Calu3 (cell line): ENCODE measurements at regions not wholly inside any gene's neighbourhood (a gene's known extent, or its start where the extent isn't known, plus 50 kb on each side); places are given as distances from the start of the nearest gene placed in this dataset.

Experiments
- BruUV-seq: library from RNA; stranded (reverse); fragments of 400-500 nt; replicated peaks from 2 replicates; lab custom pipeline; 2021; lab: Mats Ljungman, UMichigan
- CTCF ChIA-PET: fragments of 300-600 bp; sonication (Branson Sonifier 250); formaldehyde crosslinking; loops from one replicate; lab custom pipeline; 2022; ENCODE audit warnings: antibody characterized with exemption; lab: Charles Lee
- DNase-seq: peaks from one replicate; pipeline ENCODE4 v3.0.0; 2022
- H3K27ac Mint-ChIP-seq: one replicate; pipeline ENCODE4 v1.8.0; 2022; ENCODE audit warnings: mixed read lengths; ENCODE audit not compliant: unreplicated experiment
- H3K27me3 Mint-ChIP-seq: one replicate; pipeline ENCODE4 v1.8.0; 2022; ENCODE audit warnings: mixed read lengths; ENCODE audit not compliant: unreplicated experiment
- H3K36me3 Mint-ChIP-seq: one replicate; pipeline ENCODE4 v1.8.0; 2022; ENCODE audit warnings: mild to moderate bottlenecking, moderate library complexity, mixed read lengths; ENCODE audit not compliant: insufficient read depth, unreplicated experiment
- H3K4me1 Mint-ChIP-seq: one replicate; pipeline ENCODE4 v1.8.0; 2022; ENCODE audit warnings: mild to moderate bottlenecking, low read depth, mixed read lengths; ENCODE audit not compliant: unreplicated experiment
- H3K4me3 Mint-ChIP-seq: one replicate; pipeline ENCODE4 v1.8.0; 2022; ENCODE audit warnings: mild to moderate bottlenecking, low read depth, moderate library complexity, mixed read lengths; ENCODE audit not compliant: unreplicated experiment
- H3K9me3 Mint-ChIP-seq: one replicate; pipeline ENCODE4 v1.8.0; 2022; ENCODE audit warnings: low read depth, mixed read lengths; ENCODE audit not compliant: unreplicated experiment
- CTCF ChIP-seq: fragments of 200-600 bp; IDR thresholded peaks from one replicate; pipeline ENCODE4 v1.8.0; 2022; ENCODE audit warnings: antibody characterized with exemption; ENCODE audit not compliant: unreplicated experiment
- intact Hi-C: fragments of 100-400 bp; cut with micrococcal nuclease; formaldehyde crosslinking; loops from one replicate; pipeline ENCODE4 v1.10.0; 2022; ENCODE audit not compliant: unreplicated experiment

- Mint-ChIP-seq H3K9me3 (no peaks in the 10 kb centered on the region), H3K27me3 (no peaks in the 10 kb centered on the region), H3K4me1 (no peaks in the 10 kb centered on the region), H3K27ac (no peak overlapping the region), H3K36me3 (no peaks in the 10 kb centered on the region), H3K4me3 (no peak overlapping the region)
- TF ChIP-seq CTCF: no peak
- BruUV-seq: no TSS peak
- intact Hi-C loops: no loop called here
- no peak for DNase-seq
- CTCF ChIA-PET: interaction anchor here (1.3 kb wide), 1 partner anchor 14 kb away, joined by 3 read pairs; no protein-coding TSS in a partner anchor
Observed at GRCh38 chr3:187448674-187449073, 80.5 kb downstream of the RTP4 start.

GRCh38 chr3:187447737-187448136, 79.6 kb downstream of the RTP4 start:
- no peak overlapping the region for H3K27ac Mint-ChIP-seq

GRCh38 chr3:187445356-187445755, 77.2 kb downstream of the RTP4 start:
- Mint-ChIP-seq H3K36me3 (no peaks in the 10 kb centered on the region), H3K4me1 (no peaks in the 10 kb centered on the region), H3K4me3 (no peak overlapping the region), H3K27ac (no peak overlapping the region), H3K27me3 (no peaks in the 10 kb centered on the region), H3K9me3 (no peaks in the 10 kb centered on the region)
- no TSS peak for BruUV-seq
- TF ChIP-seq CTCF: no peak
- intact Hi-C loops: no loop called here
- CTCF ChIA-PET: no interaction called here
- no peak for DNase-seq

More at GRCh38 chr3:187447737-187448136, 79.6 kb downstream of the RTP4 start:
- no peaks in the 10 kb centered on the region for H3K9me3 Mint-ChIP-seq
- no TSS peak for BruUV-seq
- DNase-seq: no peak
- intact Hi-C loops: no loop called here
- CTCF ChIA-PET: interaction anchor here (0.5 to 1.3 kb wide), 2 partner anchors 13 to 43 kb away, joined by 3 to 4 read pairs; no protein-coding TSS in a partner anchor
- no peak overlapping the region for H3K4me3 Mint-ChIP-seq
- H3K4me1 Mint-ChIP-seq: no peaks in the 10 kb centered on the region
- H3K27me3 Mint-ChIP-seq: no peaks in the 10 kb centered on the region
- TF ChIP-seq CTCF: no peak
- H3K36me3 Mint-ChIP-seq: no peaks in the 10 kb centered on the region

GRCh38 chr3:187434524-187434923, 66.3 kb downstream of the RTP4 start:
- CTCF ChIA-PET: interaction anchor here (1.0 to 1.3 kb wide), 2 partner anchors 14 to 88 kb away, joined by 3 to 6 read pairs; no protein-coding TSS in a partner anchor
- TF ChIP-seq CTCF: no peak
- Mint-ChIP-seq H3K4me1 (no peaks in the 10 kb centered on the region), H3K4me3 (no peak overlapping the region), H3K27ac (no peak overlapping the region), H3K36me3 (peaks cover 8% of the 10 kb centered on the region), H3K9me3 (peaks cover 8% of the 10 kb centered on the region), H3K27me3 (no peaks in the 10 kb centered on the region)
- intact Hi-C loops: no loop called here
- no TSS peak for BruUV-seq
- DNase-seq: no peak
